Fibroblast of lung (primary cell): ENCODE measurements at regions not wholly inside any gene's neighbourhood (a gene's known extent, or its start where the extent isn't known, plus 50 kb on each side); places are given as distances from the start of the nearest gene placed in this dataset.

Experiments used
- CTCF ChIP-seq, 2 donors: IDR thresholded peaks in 1 of 2; conservative IDR thresholded peaks in 1 of 2; 1 replicate in 1 of 2; 2 replicates in 1 of 2; pipeline ENCODE4 v1.5.1; 2011 to 2012; ENCODE audit warnings: low read length in 2 of 2, control low read depth in 1 of 2, inconsistent platforms in 1 of 2, low read depth in 1 of 2, mild to moderate bottlenecking in 1 of 2
- EZH2 ChIP-seq: IDR thresholded peaks from 2 replicates; pipeline ENCODE4 v1.5.1; 2012; ENCODE audit warnings: low read length, control low read depth, mild to moderate bottlenecking; ENCODE audit errors: missing control alignments

- TF ChIP-seq CTCF (conservative IDR thresholded peaks at IDR 0.05 in 1 of 2, IDR thresholded peaks at IDR 0.05 in 1 of 2; ENCODE audit: low read depth in 1 of 2, low read length in 2 of 2) (no peak), EZH2 (no peak)
Measured at GRCh38 chr1:69320757-69321211, 246.9 kb upstream of the LRRC7 start.
